NT2/D1 (cell line): ENCODE measurements at regions not wholly inside any gene's neighbourhood (a gene's known extent, or its start where the extent isn't known, plus 50 kb on each side); places are given as distances from the start of the nearest gene placed in this dataset.

ENCODE experiments used
- DNase-seq: peaks from one replicate; pipeline ENCODE4 v3.0.0-alpha.2; 2011; ENCODE audit warnings: low read depth, low spot score
- H3K27me3 ChIP-seq: 2 replicates; pipeline ENCODE4 v1.6.0; 2011; ENCODE audit warnings: mild to moderate bottlenecking; ENCODE audit not compliant: insufficient read length, insufficient read depth
- H3K36me3 ChIP-seq: 2 replicates; pipeline ENCODE4 v1.6.1; 2011; ENCODE audit warnings: mild to moderate bottlenecking, low read length, mixed read lengths; ENCODE audit not compliant: insufficient read depth, insufficient read length
- H3K4me1 ChIP-seq: 2 replicates; pipeline ENCODE4 v1.5.1; 2011; ENCODE audit not compliant: insufficient read depth, insufficient read length
- H3K4me3 ChIP-seq: 2 replicates; pipeline ENCODE4 v1.5.1; 2011; ENCODE audit warnings: low read depth; ENCODE audit not compliant: insufficient read length
- H3K9ac ChIP-seq: 2 replicates; pipeline ENCODE4 v1.6.0; 2011; ENCODE audit warnings: low read depth; ENCODE audit not compliant: insufficient read length
- H3K9me3 ChIP-seq: 2 replicates; pipeline ENCODE4 v1.5.1; 2011; ENCODE audit warnings: mild to moderate bottlenecking, low read length; ENCODE audit not compliant: insufficient read depth
- SUZ12 ChIP-seq: IDR thresholded peaks from 2 replicates; pipeline ENCODE4 v1.6.1; 2011; ENCODE audit not compliant: insufficient read length, insufficient read depth; ENCODE audit errors: extremely low read depth
- YY1 ChIP-seq: IDR thresholded peaks from 2 replicates; pipeline ENCODE4 v1.6.1; 2011; ENCODE audit not compliant: insufficient read length, insufficient read depth
- ZNF274 ChIP-seq: IDR thresholded peaks from 2 replicates; pipeline ENCODE4 v1.6.1; 2011; ENCODE audit warnings: mild to moderate bottlenecking, low read depth, low read length

- Histone ChIP-seq H3K27me3 (no peaks in the 10 kb centered on the region), H3K9ac (no peak overlapping the region), H3K4me1 (no peaks in the 10 kb centered on the region), H3K36me3 (no peaks in the 10 kb centered on the region), H3K9me3 (no peaks in the 10 kb centered on the region), H3K4me3 (no peak overlapping the region)
- DNase-seq: no peak
- TF ChIP-seq ZNF274: no peak
- TF ChIP-seq SUZ12: no peak
- no peak for TF ChIP-seq YY1
Measured at GRCh38 chr14:28949503-28949902, 182.9 kb downstream of the FOXG1 start.

DNA sequence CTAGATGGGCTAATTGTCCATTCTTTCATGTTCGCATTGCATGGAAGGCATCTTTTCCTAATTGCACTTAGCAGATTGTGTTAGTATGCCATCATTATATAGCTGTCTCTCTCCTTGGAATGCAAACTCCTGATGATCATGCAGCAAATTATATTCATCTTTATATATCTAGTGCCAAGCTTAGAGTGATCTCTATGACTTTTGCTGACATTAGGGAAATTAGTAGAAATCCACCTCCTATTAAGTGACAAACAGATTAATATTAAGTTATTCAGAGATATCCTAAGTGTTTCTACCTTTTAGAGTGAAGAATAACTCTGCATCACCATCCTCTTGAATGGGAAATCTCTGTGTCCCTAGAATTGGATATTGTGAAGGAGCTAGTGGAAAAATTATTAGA, 185.6 kb downstream of the FOXG1 start:
- no peak overlapping the region for H3K4me3 ChIP-seq
- no peaks in the 10 kb centered on the region for H3K4me1 ChIP-seq
- TF ChIP-seq YY1 (no peak), SUZ12 (no peak), ZNF274 (no peak)
- no peak overlapping the region for H3K9ac ChIP-seq
- H3K36me3 ChIP-seq: no peaks in the 10 kb centered on the region
- no peaks in the 10 kb centered on the region for H3K27me3 ChIP-seq
- H3K9me3 ChIP-seq: no peaks in the 10 kb centered on the region
- DNase-seq: no peak

DNA sequence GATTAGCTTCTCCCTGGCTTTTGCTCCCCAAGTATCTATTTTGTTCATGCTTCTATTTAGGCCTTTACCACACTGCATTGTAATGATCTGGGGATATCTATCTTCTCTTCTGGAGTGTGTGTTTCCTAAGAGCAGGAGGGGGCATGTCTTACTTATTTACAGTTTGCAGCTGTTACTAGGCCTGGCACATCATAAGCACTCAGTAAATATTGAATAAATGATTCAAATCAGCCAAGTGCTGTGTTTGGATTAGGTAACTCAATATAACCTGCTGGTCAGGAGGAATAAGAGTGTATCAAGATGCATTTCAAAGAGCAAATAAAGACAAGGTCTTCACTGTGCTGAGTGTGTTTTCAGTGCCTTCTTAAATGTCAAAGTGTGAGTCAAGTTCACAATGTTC, 186.1 kb downstream of the FOXG1 start:
- TF ChIP-seq SUZ12 (no peak), ZNF274 (no peak), YY1 (no peak)
- Histone ChIP-seq H3K36me3 (no peaks in the 10 kb centered on the region), H3K27me3 (no peaks in the 10 kb centered on the region), H3K4me3 (no peak overlapping the region), H3K9me3 (no peaks in the 10 kb centered on the region), H3K4me1 (no peaks in the 10 kb centered on the region), H3K9ac (no peak overlapping the region)
- DNase-seq: no peak

- no peak overlapping the region for H3K4me3 ChIP-seq
- H3K9ac ChIP-seq: no peak overlapping the region
- no peak for TF ChIP-seq ZNF274
- TF ChIP-seq YY1: no peak
- TF ChIP-seq SUZ12: no peak
- no peaks in the 10 kb centered on the region for H3K27me3 ChIP-seq
- DNase-seq: no peak
- no peaks in the 10 kb centered on the region for H3K4me1 ChIP-seq
- no peaks in the 10 kb centered on the region for H3K36me3 ChIP-seq
- no peaks in the 10 kb centered on the region for H3K9me3 ChIP-seq
Measured at GRCh38 chr14:28953973-28954372, 187.4 kb downstream of the FOXG1 start.

DNA sequence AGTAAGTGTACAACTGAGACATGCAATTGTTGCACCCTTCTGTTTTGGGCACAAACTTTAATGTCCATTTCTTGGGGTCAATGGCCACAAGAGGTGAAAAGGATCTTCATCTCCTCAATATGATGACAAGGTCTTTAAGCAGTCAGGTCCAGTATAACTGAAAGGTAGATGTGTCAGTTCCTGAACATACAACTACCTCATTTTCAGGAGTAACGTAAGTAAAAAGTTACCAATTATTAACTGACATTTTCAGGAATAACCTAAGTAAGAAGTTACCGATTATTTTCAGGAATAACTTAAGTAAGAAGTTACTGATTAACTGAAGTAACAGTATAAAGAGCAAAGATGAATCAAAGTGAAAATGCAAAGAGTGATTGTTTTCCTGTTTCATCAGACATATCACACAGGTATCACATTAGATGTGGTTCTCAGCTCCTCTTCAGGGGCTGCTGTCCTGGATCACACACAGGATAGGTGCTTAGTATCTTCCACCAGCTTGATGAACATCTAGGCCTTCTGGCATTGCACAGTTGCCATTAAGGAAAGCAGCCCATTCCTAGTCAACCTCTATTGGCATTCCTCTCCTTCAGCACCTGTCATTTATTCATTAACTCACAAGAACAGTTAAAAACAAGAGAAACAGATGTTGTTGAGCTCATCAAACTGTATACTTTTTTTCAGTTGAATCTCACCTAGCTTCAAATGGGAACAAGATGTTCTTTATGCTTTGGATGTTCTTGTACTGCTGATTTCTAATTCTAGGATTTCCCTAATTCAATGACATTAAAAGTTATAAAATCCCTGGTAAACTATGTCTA, 200.0 kb downstream of the FOXG1 start:
- no peaks in the 10 kb centered on the region for H3K4me1 ChIP-seq
- no peaks in the 10 kb centered on the region for H3K36me3 ChIP-seq
- DNase-seq: no peak
- no peaks in the 10 kb centered on the region for H3K27me3 ChIP-seq
- no peak overlapping the region for H3K9ac ChIP-seq
- no peaks in the 10 kb centered on the region; the same call in 1 of the 2 replicates for H3K9me3 ChIP-seq
- TF ChIP-seq YY1 (no peak), SUZ12 (no peak), ZNF274 (no peak)
- H3K4me3 ChIP-seq: no peak overlapping the region

- TF ChIP-seq ZNF274: no peak
- no peak for TF ChIP-seq YY1
- no peak for TF ChIP-seq SUZ12
- no peaks in the 10 kb centered on the region for H3K36me3 ChIP-seq
- H3K4me3 ChIP-seq: no peak overlapping the region
- no peak overlapping the region for H3K9ac ChIP-seq
- H3K27me3 ChIP-seq: no peaks in the 10 kb centered on the region
- H3K4me1 ChIP-seq: no peaks in the 10 kb centered on the region
- no peaks in the 10 kb centered on the region for H3K9me3 ChIP-seq
- no peak for DNase-seq
Measured at GRCh38 chr14:28975084-28975483, 208.5 kb downstream of the FOXG1 start.

DNA sequence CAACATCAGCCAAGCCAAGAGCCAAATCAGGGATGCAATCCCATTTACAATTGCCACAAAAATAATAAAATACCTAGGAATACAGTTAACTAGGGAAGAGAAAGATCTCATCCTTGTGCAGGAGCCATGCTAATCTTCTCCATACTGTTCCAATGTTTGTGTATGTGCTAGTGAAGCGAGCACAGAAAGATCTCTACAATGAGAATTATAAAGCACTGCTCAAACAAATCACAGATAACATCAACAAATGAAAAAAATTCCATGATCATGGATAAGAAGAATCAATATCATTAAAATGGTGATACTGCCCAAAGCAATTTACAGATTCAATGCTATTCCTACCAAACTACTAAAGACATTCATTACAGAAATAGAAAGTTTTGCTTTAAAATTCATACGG, 215.6 kb downstream of the FOXG1 start:
- no peaks in the 10 kb centered on the region for H3K27me3 ChIP-seq
- H3K9me3 ChIP-seq: no peaks in the 10 kb centered on the region
- H3K9ac ChIP-seq: no peak overlapping the region
- H3K4me3 ChIP-seq: no peak overlapping the region
- TF ChIP-seq YY1 (no peak), ZNF274 (no peak), SUZ12 (no peak)
- no peak for DNase-seq
- no peaks in the 10 kb centered on the region for H3K4me1 ChIP-seq
- no peaks in the 10 kb centered on the region for H3K36me3 ChIP-seq
